ENCODE measurements at regions not wholly inside any gene's neighbourhood (a gene's known extent, or its start where the extent isn't known, plus 50 kb on each side); places are given as distances from the start of the nearest gene placed in this dataset.
A peak's percentile ranks its signal among the peaks of the same experiment; 100 is the strongest.
"Not testable (repeated sequence)": the region's sequence is repeated elsewhere in the genome, so short reads cannot be mapped to it uniquely, and the experiment has no call there.

DNA sequence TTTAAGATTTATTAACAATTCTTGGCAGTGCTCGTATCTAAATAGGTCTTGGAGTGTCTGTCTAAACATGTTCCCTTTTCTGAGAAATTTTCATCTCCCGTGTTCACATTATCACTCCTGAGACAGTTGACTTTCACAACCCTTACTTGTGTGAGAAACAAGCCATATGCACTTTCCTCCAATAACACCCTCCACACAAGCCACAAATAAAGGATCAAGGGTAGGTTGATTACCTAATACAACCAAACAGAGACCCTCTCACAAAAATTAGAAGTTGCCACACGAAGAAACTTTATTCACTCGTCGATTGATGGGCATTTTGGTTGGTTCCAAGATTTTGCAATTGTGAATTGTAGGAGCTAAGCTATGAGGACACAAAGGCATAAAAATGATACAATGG is 763.9 kb downstream of the TRAM1L1 start:
- DNase-seq (ENCODE audit: low spot score) = no peak

DNA sequence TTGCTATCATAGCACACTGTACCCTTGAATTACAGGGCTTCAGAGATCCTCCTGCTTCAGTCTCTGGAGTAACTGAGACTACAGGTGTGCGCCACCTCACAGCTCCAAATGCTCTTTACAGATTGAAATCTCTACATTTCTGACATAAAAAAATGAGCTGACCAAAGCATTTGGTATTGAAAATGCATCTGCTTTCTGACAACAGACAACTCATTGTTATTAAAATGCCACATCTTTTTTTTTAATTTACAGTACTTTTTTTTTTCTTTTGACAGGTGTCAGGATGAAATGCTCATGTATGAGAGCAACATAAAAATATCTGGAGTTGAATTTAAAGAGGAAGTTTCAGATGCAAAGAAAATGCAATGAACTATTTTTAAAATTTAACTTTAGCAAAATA is 764.5 kb downstream of the TRAM1L1 start:
- DNase-seq (ENCODE audit: low spot score) = no peak

DNA sequence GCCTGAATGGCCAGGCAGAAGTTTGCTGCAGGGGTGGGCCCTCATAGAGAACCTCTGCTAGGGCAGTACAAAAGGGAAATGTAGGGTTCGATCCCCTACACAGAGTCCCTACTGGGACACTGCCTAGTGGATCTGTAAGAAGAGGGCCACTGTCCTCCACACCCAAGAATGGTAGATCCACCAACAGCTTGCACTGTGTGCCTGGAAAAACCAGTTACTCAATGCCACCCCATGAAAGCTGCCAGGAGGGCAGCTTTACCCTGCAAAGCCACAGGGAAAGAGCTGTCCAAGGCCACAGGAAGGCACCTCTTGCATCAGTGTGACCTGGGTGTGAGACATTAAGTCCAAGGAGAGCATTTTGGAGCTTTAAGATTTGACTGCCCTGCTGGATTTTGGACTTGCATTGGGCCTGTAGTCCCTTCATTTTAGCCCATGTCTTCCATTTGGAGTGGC is 781.6 kb downstream of the TRAM1L1 start:
- DNase-seq (ENCODE audit: low spot score) = no peak

DNA sequence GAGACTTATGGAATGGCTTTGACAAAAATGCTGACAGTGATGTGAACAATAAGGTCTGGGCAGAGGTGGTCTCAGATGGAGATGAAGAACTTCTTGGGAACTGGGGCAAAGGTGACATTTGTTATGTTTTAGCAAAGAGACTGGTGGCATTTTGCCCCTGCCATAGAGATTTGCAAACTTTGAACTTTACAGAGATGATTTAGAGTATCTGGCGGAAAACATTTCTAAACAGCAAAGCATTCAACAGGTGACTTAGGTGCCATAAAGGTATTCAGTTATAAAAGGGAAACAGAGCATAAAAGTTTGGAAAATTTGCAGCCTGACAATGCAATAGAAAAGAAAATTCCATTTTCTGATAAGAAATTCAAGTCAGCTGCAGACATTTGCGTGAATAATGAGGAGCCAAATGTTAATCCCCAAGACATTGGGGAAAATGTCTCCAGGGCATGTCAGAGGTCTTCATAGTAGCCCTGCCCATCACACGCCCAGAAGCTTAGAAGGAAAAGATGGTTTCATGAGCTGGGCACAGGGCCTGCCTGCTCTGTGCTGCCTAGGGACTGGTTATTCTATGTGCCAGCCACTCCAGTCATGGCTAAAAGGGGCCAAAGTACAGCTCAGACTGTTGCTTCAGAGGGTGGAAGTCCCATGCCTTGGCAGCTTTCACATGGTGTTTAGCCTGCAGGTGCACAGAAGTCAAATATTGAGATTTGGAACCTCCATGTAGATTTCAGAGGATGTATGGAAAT is 782.2 kb downstream of the TRAM1L1 start:
- no peak for DNase-seq (ENCODE audit: low spot score)

DNA sequence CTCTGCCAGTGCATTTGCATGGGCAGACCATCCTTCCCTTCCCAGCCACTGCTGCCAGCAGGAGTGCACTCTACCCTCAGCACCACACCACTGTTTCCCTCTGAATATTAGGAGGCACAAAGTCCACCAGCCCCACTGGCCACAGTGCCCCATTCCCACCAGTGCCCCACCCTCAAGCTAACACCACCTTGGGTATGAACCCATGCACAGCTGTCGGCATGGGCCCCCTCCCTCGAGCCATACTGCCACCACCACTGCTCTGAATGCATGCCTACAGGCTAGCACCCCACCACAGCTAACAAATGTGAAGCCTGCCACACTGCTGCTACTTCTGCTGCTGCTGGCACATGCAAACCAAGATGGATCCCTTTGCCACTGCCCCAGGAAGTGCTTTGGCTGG is 810.4 kb downstream of the TRAM1L1 start:
- DNase-seq (ENCODE audit: low spot score) = no peak

DNA sequence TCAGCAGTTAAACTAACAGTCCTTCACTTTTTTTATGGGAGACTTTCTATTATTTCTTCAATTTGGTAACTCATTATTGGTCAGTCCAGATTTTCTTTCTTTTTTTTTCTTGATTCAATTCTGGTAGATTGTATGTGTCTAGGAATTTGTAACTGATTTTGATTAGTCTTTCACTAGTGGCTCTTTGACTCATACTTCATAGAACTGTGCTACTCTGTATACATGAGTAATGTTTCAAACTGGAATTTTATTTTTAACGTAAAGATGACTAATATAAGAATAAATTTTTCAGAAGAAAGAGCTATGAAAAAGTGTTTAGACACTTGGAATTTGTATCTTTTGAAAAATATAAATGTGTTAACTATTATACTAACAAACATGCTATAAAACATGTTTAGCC is 813.0 kb downstream of the TRAM1L1 start:
- no peak for DNase-seq (ENCODE audit: low spot score)

DNA sequence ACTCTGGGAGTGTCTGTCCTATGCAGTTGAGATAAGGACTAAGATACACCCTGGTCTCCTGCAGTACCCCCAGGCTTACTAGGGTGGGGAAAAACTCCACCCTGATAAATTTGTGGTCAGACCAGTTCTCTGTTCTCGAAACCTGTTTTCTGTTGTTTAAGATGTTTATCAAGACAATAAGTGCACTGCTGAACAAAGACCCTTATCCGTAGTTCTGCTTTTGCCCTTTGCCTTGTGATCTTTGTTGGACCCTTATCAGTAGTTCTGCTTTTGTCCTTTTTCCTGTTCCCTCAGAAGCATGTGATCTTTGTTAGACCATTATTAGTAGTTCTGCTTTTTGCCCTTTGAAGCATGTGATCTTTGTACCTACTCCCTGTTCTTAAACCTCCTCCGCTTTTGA is 824.4 kb downstream of the TRAM1L1 start:
- not testable (repeated sequence) for DNase-seq (ENCODE audit: low spot score)

DNA sequence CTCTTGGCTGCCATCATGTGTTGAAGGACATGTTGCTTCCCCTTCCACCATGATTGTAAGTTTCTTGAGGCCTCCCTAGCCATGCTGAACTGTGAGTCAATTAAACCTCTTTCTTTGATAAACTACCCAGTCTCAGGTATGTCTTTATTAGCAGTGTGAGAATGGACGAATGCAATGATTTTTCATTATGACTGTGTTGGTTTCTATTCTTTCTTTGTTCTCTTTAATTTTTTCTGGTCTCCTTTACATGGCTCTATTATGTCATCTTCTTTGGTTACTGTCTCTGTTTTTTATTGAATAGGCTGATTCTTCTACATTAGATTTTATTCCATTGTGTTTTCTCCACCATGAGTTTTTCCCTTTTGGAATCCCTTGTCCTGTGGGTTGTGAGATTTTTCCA is 840.6 kb downstream of the TRAM1L1 start:
- DNase-seq (ENCODE audit: low spot score) = no peak

DNA sequence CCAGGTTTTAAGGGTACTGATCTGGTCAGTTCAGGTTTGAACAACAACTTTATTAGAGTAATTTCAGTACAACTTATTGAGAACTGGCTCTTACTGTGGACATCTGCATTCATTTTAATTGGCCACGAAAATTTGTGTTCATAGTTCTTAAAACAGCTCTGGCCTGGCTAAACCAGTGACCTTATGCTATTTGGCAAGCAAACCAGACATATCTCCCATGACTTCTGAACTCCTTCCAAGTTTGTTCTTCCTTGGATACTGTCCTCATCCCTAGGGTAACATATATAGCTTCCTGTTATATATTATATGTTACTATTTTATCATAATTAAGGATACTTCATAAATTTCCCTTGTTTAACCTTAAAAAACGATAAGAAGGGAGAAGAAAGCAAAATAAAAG is 841.9 kb downstream of the TRAM1L1 start:
- DNase-seq (ENCODE audit: low spot score) = no peak

DNA sequence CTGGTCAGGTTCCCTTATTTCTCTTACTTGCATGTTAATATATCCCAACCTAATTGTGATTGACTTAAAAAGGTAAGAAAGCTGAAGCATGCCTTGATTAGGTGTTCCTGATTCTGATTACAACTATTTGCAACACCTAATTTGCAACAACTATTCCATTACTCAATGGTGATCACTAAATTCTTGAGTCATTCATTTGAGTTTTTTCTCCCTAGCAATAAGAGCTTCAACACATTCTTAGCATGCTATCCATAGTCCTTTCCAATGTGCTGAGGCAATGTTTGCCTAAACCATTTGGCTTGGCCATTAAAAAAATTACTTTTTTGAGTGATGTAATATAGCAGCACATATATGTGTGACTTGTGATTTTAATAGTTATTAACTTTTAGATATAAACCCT is 851.4 kb downstream of the TRAM1L1 start:
- DNase-seq (ENCODE audit: low spot score) = no peak

DNA sequence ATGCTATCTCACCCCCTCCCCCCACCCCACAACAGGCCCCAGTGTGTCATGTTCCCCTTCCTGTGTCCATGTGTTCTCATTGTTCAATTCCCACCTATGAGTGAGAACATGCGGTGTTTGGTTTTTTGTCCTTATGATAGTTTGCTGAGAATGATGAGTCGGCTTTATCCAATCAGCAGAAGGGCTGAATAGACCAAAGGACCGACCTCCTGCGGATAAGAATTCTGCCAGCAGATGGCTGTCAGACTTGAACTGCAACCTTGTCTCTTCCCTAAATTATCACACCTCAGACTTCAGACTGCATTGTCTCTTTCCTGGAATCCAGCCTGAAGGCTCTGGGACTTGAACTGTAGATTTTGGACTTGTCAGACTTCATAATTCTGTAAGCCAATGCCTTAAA is 853.4 kb downstream of the TRAM1L1 start:
- DNase-seq (ENCODE audit: low spot score) = not testable (repeated sequence)

DNA sequence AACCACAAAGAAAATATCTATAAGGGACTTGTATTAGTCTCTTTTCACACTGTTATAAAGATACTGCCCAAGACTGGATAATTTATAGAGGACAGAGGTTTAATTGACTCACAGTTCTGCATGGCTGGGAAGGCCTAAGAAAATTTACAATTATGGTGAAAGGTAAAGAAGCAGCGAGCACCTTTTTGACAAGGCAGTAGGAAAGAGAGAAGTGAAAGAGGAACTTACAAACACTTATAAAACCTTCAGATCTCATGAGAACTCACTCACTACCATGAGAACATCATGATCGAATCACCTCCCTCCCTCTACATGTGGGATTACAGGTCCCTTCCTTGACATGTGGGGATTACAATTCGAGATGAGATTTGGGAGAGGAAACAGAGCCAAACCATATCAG is 856.0 kb downstream of the TRAM1L1 start:
- no peak for DNase-seq (ENCODE audit: low spot score)

DNA sequence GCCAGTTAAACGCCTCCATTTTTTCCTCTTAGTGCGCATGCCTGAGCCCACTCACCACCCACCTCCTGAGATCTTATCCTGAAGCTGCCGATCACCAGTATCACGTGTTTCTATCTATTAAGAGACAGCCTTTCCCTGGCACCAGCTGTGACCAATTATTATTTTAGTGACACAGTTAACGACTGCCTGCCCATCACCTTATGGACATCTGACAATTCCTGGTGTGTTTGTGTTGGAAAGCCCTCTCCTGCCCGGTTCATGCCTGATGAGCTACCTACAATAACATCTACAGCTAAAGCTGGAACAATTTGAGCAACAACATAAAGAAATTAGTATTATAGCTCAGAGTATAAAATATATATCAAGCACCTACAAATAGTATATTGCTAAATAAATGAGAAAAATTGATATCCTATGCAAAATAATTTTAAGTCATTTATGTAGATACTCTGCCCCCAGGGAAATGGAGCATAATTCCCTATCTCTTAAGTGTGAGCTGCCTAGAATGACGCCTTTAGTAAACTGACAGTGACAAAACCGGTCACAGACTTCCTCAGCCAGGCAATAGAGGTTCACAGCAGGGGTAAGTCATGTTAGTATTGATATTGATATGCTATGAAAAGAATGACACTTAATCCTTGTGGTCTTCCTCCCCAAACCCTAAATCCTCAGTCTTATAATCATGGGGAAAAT is 862.2 kb downstream of the TRAM1L1 start:
- no peak for DNase-seq (ENCODE audit: low spot score)

DNA sequence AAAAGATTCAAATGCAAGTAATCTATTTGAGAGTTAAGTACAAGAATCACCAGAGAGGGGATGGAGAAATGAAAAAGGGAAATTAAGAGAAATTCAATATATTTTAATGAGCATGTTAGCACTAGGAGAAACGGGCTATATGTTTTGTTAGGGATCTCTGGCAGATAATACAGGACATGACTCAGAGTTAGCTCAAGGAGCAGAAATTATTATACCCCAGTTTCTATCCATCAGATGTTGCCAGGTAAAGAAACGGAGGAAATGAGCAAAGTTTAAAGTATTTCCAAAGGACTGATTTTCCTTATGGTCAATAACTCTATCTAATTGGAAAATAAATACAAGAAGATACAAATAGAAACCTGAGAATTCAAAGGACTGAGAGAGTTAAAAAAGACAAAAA is 867.6 kb downstream of the TRAM1L1 start:
- DNase-seq (ENCODE audit: low spot score) = peak; percentile 36

DNA sequence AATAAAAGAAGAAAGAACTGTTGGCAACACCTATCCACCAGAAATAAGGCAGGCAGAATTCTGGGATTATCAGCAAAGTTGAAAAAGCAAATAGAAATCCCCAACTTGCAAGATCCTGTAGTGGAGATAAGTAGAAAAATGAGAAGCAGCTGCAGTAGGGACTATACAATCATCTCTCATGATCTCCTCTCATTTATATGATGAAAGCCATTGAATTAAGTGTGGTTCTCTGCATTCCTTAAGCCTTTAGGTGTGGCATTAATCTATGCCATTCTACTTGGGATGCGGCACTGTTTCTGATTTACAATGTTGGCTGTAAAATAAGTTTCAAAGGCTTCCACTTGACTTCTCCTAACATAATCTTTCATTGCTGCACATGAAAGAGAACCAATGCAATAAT is 869.8 kb downstream of the TRAM1L1 start:
- DNase-seq (ENCODE audit: low spot score) = no peak

DNA sequence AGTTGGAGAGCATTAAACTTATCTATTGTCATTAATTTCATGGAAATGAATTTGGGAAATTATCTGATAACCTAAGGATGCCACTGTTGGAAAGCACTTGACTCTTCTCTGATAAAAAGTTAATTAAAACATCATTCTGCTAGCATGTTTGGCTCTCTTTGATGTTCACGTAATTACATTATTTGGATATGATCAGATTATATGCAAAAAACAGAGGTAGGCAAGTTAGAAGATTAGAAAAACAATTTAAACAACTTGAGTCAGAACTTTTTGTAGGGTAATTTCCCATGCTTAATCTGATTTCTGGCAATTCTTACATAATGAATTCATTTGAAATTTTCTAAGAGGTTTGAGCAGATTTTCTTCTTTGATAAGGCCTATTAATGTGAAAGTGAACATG is 882.9 kb downstream of the TRAM1L1 start:
- DNase-seq (ENCODE audit: low spot score) = no peak

DNA sequence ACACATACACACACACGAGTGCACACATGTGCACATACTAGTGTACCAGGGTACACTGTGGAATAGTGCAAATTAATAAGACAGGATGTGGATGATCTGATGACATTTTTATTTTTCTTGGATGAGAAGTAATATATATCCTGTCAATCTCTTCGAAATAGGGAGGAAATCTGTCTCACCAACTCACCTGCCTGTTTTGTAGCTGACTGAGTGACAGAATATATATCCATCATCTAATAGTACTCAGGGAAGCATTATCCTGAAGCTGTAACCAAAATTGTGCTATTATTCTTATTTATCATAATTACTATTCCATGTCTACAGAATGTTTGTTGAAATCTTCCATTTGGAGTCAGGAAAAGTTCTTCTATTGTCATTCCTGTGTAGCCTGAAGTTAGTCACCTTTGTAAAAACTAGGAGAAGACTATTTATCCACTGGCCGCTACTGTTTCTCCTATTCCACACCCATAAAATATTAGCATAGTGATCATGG is 888.0 kb downstream of the TRAM1L1 start:
- no peak for DNase-seq (ENCODE audit: low spot score)

DNA sequence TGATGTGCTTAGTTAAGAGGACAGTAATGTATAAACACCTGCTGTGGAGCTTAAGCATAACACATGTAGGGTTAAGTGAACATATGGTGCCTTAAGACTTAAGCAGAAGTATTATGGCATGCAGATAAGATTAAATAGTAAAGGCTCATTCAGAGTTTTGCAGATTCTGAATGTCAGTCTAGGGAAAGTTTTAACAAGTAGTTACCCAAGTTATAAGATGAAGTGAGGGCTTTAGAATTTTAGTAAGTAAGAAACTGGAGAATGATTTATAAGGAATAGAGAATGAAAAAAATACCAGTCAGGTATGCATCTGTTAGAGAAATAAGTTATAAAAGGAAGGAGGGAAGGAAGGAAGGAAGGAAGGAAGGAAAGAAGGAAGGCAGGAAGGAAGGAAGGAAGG is 902.1 kb downstream of the TRAM1L1 start:
- DNase-seq (ENCODE audit: low spot score) = no peak

DNA sequence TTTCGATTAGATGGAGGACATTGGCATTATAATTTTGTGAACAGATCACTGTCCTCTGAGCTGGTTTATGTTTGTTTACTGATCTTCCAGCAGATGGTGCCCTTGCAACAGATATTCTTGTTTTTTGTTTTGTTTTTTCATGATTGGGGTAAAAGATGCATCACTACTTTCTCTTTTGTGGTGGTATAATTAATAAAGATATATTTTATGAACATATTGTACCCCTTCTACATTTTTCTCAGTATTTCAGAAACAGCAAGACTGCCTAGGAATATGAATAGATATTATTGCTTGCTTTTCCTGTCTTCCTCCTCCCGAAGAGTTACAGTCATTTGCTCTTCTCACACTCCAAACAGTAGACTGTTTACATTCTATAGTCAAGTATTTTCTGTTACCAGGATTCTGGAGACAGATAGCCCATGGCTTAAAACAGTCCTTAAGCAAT is 905.2 kb downstream of the TRAM1L1 start:
- peak; percentile 18 for DNase-seq (ENCODE audit: low spot score)

DNA sequence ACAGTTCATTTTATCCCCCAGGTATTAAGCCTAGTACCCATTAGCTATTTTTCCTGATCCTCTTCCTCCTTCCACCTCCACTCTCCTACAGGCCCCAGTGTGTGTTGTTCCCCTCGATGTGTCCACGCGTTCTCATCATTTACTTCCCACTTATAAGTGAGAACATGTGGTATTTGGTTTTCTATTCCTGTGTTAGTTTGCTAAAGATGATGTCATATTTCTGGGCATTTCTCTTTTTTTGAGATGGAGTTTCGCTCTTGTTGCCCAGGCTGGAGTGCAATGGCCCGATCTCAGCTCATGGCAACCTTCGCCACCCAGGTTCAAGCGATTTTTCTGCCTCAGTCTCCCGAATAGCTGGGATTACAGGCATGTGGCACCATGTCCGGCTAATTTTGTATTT is 934.0 kb downstream of the TRAM1L1 start:
- DNase-seq (ENCODE audit: low spot score) = not testable (repeated sequence)

DNA sequence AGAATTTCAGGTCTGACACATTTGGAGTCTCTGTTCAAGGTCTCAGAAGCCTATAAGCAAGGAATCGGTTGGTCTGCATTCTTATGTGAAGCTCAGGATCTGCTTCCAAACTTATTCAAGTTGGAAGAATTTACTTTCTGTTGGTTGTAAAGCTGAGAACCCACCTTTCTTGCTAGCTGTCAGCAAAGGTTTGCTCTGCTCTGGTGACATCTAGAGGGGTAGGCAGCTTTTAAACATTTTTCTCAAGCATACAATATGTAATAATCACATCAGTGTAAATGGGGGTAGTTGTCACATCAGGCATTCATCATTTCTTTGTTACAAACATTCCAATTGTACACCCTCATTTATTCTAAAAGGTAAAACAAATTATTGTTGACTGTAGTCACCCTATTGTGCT is 935.2 kb downstream of the TRAM1L1 start:
- no peak for DNase-seq (ENCODE audit: low spot score)

DNA sequence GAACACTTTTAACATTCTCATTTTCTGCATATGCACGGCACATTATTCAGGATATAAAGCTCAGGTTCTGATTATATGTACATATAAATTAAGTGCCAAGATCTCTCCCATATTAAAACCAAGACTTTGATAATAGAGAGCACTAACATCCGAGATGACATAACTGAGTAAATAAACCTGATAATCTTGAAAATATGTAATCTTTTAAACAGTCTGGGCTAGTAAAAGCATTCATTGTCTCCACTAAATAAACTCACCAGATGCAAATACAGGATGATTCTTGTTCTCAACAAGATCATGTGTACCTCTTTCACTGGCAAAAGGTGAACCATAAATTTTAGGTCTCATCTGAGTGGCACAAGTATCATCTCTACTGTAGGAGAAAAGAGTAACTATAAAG is 942.2 kb downstream of the TRAM1L1 start:
- DNase-seq (ENCODE audit: low spot score) = no peak

DNA sequence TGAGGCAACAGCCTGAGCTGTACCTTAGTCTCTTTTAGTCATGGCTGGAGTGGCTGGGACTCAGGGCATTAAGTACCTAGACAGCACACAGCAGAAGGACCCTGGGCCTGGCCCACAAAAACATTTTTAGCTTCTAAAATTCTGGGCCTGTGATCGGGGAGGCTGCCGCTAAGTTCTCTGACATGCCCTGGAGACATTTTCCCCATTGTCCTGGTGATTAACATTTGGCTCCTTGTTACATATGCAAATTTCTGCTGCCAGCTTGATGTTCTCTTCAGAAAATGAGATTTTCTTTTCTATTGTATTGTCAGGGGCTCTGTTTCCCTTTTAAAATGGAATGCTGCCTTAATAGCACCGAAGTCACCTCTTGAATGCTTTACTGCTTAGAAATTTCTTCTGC is 952.4 kb downstream of the TRAM1L1 start:
- no peak for DNase-seq (ENCODE audit: low spot score)

DNA sequence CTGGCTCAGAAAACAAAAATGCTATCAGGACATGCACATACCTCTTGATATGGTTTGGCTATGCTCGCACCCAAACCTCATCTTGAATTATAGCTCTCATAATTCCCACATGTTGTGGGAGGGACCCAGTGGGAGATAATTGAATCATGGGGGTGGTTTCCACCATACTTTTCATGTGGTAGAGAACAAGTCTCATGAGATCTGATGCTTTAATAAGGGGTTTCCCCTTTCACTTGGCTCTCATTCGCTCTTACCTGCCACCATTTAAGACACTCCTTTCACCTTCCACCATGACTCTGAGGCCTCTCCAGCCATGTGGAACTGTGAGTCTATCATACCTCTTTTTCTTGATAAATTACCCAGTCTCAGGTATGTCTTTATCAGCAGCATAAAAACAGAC is 958.6 kb downstream of the TRAM1L1 start:
- no peak for DNase-seq (ENCODE audit: low spot score)
